HCT116 (cell line): ENCODE measurements at regions not wholly inside any gene's neighbourhood (a gene's known extent, or its start where the extent isn't known, plus 50 kb on each side); places are given as distances from the start of the nearest gene placed in this dataset.

Experiments used
- ATAC-seq: fragments of 200-7000 bp; cut with Tn5 transposase; 2 replicates; pipeline ENCODE4 v1.9.1; 2020; ENCODE audit warnings: mild to moderate bottlenecking, moderate library complexity
- BruUV-seq: library from RNA; stranded (reverse); fragments of 400-500 nt; replicated peaks from 2 replicates; lab custom pipeline; 2021; lab: Mats Ljungman, UMichigan
- CTCF ChIA-PET: fragments of 300-600 bp; sonication (Branson Sonifier 250); formaldehyde crosslinking; loops from one replicate; lab custom pipeline; 2021; ENCODE audit warnings: antibody characterized with exemption; lab: Charles Lee
- POLR2A ChIA-PET: fragments of 300-600, 350-600 bp; sonication (Branson Sonifier 250); formaldehyde crosslinking; loops from one replicate; lab custom pipeline; 2021; ENCODE audit warnings: antibody characterized with exemption; lab: Charles Lee
- RAD21 ChIA-PET, 2 experiments: fragments of 300-600 bp; sonication (Branson Sonifier 250); formaldehyde crosslinking; loops; one replicate each; lab custom pipeline; 2023; ENCODE audit warnings: low total read pairs in 2 of 2; ENCODE audit not compliant: uncharacterized antibody in 2 of 2, unreplicated experiment in 2 of 2, low non-redundant PET in 1 of 2; lab: Charles Lee
- DNase-seq: peaks from one replicate; pipeline ENCODE4 v3.0.0-alpha.2; 2010; ENCODE audit warnings: low read depth, low spot score
- H2AFZ ChIP-seq: fragments of 200-600 bp; shearing (Covaris generic), sonication (generic); 2 replicates; pipeline ENCODE4 v1.6.1; 2017; ENCODE audit warnings: low read depth, mixed run types, mixed read lengths, antibody characterized with exemption, low read length; ENCODE audit not compliant: poor library complexity, severe bottlenecking
- H3K27ac ChIP-seq: 2 replicates; pipeline ENCODE4 v1.5.1; 2012; ENCODE audit warnings: low read depth, low read length
- H3K27me3 ChIP-seq: fragments of 200-600 bp; sonication (generic); 2 replicates; pipeline ENCODE4 v1.6.1; 2016; ENCODE audit warnings: mixed run types, low read length, mixed read lengths; ENCODE audit not compliant: insufficient read depth
- H3K36me3 ChIP-seq, 2 experiments: fragments of 200-500 bp in 1 of 2; fragments of 200-600 bp in 1 of 2; sonication (Bioruptor generic) in 1 of 2; sonication (generic) in 1 of 2; 2 replicates each; pipeline versions ENCODE4 v1.5.1 to v1.6.1; 2014 to 2016; ENCODE audit warnings: low read length in 2 of 2, inconsistent platforms in 1 of 2, mixed read lengths in 1 of 2, mixed run types in 1 of 2; ENCODE audit not compliant: insufficient read depth in 2 of 2, control insufficient read depth in 1 of 2
- H3K4me1 ChIP-seq, 2 experiments: fragments of 200-600 bp in 1 of 2; sonication (generic) in 1 of 2; 2 replicates each; pipeline versions ENCODE4 v1.5.1 to v1.6.1; 2012 to 2017; ENCODE audit warnings: low read length in 2 of 2, inconsistent platforms in 1 of 2, mild to moderate bottlenecking in 1 of 2, mixed read lengths in 1 of 2, mixed run types in 1 of 2, moderate library complexity in 1 of 2; ENCODE audit not compliant: insufficient read depth in 2 of 2, control insufficient read depth in 1 of 2
- H3K4me2 ChIP-seq: fragments of 200-600 bp; sonication (generic); 2 replicates; pipeline ENCODE4 v1.6.1; 2017; ENCODE audit warnings: mixed run types, low read length, mixed read lengths
- H3K4me3 ChIP-seq, 2 experiments: fragments of 200-600 bp in 1 of 2; sonication (generic) in 1 of 2; replicated peaks in 1 of 2; 2 replicates each; pipeline ENCODE4 v1.5.1; 2011 to 2016; ENCODE audit warnings: low read length in 2 of 2, control low read depth in 1 of 2, low read depth in 1 of 2, mild to moderate bottlenecking in 1 of 2, mixed read lengths in 1 of 2, mixed run types in 1 of 2
- H3K79me2 ChIP-seq: fragments of 200-600 bp; sonication (generic); 2 replicates; pipeline ENCODE4 v1.6.1; 2017; ENCODE audit warnings: mild to moderate bottlenecking, mixed run types, low read length, moderate library complexity, mixed read lengths; ENCODE audit not compliant: insufficient read depth
- H3K9ac ChIP-seq: fragments of 200-600 bp; sonication (generic); 2 replicates; pipeline ENCODE4 v1.6.1; 2016; ENCODE audit warnings: low read length, mixed read lengths
- H3K9me2 ChIP-seq: fragments of 200-600 bp; sonication (generic), shearing (Covaris generic); 2 replicates; pipeline ENCODE4 v1.6.1; 2017; ENCODE audit warnings: mixed run types, mild to moderate bottlenecking, moderate library complexity; ENCODE audit not compliant: insufficient read depth
- H3K9me3 ChIP-seq, 2 experiments: fragments of 200-500 bp in 1 of 2; fragments of 200-600 bp in 1 of 2; sonication (Bioruptor generic) in 1 of 2; sonication (generic) in 1 of 2; 2 replicates each; pipeline ENCODE4 v1.6.1; 2014 to 2017; ENCODE audit warnings: low read length in 2 of 2, mixed read lengths in 2 of 2, inconsistent platforms in 1 of 2, low read depth in 1 of 2, mild to moderate bottlenecking in 1 of 2, mixed run types in 1 of 2, moderate library complexity in 1 of 2; ENCODE audit not compliant: control insufficient read depth in 1 of 2, insufficient read depth in 1 of 2
- H4K20me1 ChIP-seq: fragments of 200-600 bp; sonication (generic), shearing (Covaris generic); 2 replicates; pipeline ENCODE4 v1.6.1; 2017; ENCODE audit warnings: mixed run types, mild to moderate bottlenecking, moderate library complexity; ENCODE audit not compliant: insufficient read depth
- CEBPB ChIP-seq: IDR thresholded peaks from 2 replicates; pipeline ENCODE4 v1.6.1; 2012; ENCODE audit warnings: low read depth
- CTCF ChIP-seq, 3 experiments: fragments of 200-600 bp in 1 of 3; sonication (generic) in 1 of 3; IDR thresholded peaks in 2 of 3; conservative IDR thresholded peaks in 1 of 3; 2 replicates each; pipeline ENCODE4 v1.5.1; 2012 to 2017; ENCODE audit warnings: low read depth in 2 of 3, low read length in 2 of 3, antibody characterized with exemption in 1 of 3, borderline replicate concordance in 1 of 3, control low read depth in 1 of 3, mild to moderate bottlenecking in 1 of 3, mixed read lengths in 1 of 3, mixed run types in 1 of 3, moderate library complexity in 1 of 3; ENCODE audit not compliant: insufficient read depth in 1 of 3
- EGR1 ChIP-seq: IDR thresholded peaks from 2 replicates; pipeline ENCODE4 v1.6.1; 2012; ENCODE audit warnings: low read depth
- ELF1 ChIP-seq: IDR thresholded peaks from 2 replicates; pipeline ENCODE4 v1.6.1; 2012; ENCODE audit warnings: low read depth, borderline replicate concordance
- EZH2 ChIP-seq: fragments of 200-600 bp; sonication (generic); IDR thresholded peaks from 2 replicates; pipeline ENCODE4 v1.6.1; 2017; ENCODE audit warnings: antibody characterized with exemption, mixed run types
- EZH2phosphoT487 ChIP-seq: fragments of 200-600 bp; IDR thresholded peaks from 2 replicates; pipeline ENCODE4 v1.6.1; 2018; ENCODE audit warnings: antibody characterized with exemption, borderline replicate concordance
- FOSL1 ChIP-seq: IDR thresholded peaks from 2 replicates; pipeline ENCODE4 v1.6.1; 2012; ENCODE audit warnings: low read depth
- JUND ChIP-seq: IDR thresholded peaks from 2 replicates; pipeline ENCODE4 v1.6.1; 2012
- MAX ChIP-seq: IDR thresholded peaks from 2 replicates; pipeline ENCODE4 v1.6.1; 2012
- POLR2A ChIP-seq: IDR thresholded peaks from 2 replicates; pipeline ENCODE4 v1.7.0; 2011; ENCODE audit warnings: borderline replicate concordance; ENCODE audit not compliant: insufficient read depth, insufficient read length; ENCODE audit errors: extremely low read depth
- POLR2AphosphoS5 ChIP-seq: IDR thresholded peaks from 2 replicates; pipeline ENCODE4 v1.6.1; 2011; ENCODE audit warnings: mild to moderate bottlenecking, low read depth, low read length, moderate library complexity
- RAD21 ChIP-seq: IDR thresholded peaks from 2 replicates; pipeline ENCODE4 v1.6.1; 2012; ENCODE audit warnings: low read depth, mild to moderate bottlenecking
- REST ChIP-seq: IDR thresholded peaks from 2 replicates; pipeline ENCODE4 v1.6.1; 2012; ENCODE audit warnings: low read depth
- SIN3A ChIP-seq: IDR thresholded peaks from 2 replicates; pipeline ENCODE4 v1.6.1; 2012; ENCODE audit warnings: low read depth
- SRF ChIP-seq: IDR thresholded peaks from 2 replicates; pipeline ENCODE4 v1.6.1; 2012; ENCODE audit warnings: low read depth
- TCF7L2 ChIP-seq: IDR thresholded peaks from 2 replicates; pipeline ENCODE4 v1.7.0; 2011; ENCODE audit warnings: borderline replicate concordance, inconsistent platforms; ENCODE audit not compliant: insufficient read depth, insufficient read length; ENCODE audit errors: extremely low read depth
- YY1 ChIP-seq: IDR thresholded peaks from 2 replicates; pipeline ENCODE4 v1.6.1; 2011; ENCODE audit warnings: low read length, low read depth, moderate library complexity, mild to moderate bottlenecking; ENCODE audit not compliant: insufficient replicate concordance; ENCODE audit errors: extremely low read depth
- ZBTB33 ChIP-seq: IDR thresholded peaks from 2 replicates; pipeline ENCODE4 v1.6.1; 2011; ENCODE audit warnings: mild to moderate bottlenecking, low read length, moderate library complexity; ENCODE audit not compliant: insufficient replicate concordance; ENCODE audit errors: extremely low read depth
- ZFX ChIP-seq: fragments of 450-650 bp; IDR thresholded peaks from 2 replicates; pipeline ENCODE4 v1.6.1; 2017
- ZNF274 ChIP-seq: fragments of 200-500 bp; sonication (Bioruptor generic); IDR thresholded peaks from 2 replicates; pipeline ENCODE4 v1.6.1; 2014; ENCODE audit warnings: mild to moderate bottlenecking, low read depth, low read length, inconsistent platforms
- intact Hi-C: fragments of 100-400 bp; cut with micrococcal nuclease; formaldehyde crosslinking; loops from 2 replicates; pipeline ENCODE4 v1.10.0; 2022

GRCh38 chr5:124873188-124873587 is 126.7 kb upstream of the ZNF608 start:
- Histone ChIP-seq H3K9ac (no peak overlapping the region), H3K36me3 (no peaks in the 10 kb centered on the region), H4K20me1 (no peaks in the 10 kb centered on the region), H2AFZ (no peak overlapping the region), H3K4me1 (no peaks in the 10 kb centered on the region), H3K9me2 (no peaks in the 10 kb centered on the region), H3K27me3 (no peaks in the 10 kb centered on the region), H3K4me3 (no peak overlapping the region), H3K9me3 (no peaks in the 10 kb centered on the region), H3K27ac (no peak overlapping the region), H3K79me2 (no peaks in the 10 kb centered on the region)
- CTCF ChIA-PET, result no interaction called here
- POLR2A ChIA-PET, result no interaction called here
- BruUV-seq, result no TSS peak
- no peak for DNase-seq
- RAD21 ChIA-PET, result no interaction called here
- ATAC-seq, result no peak
- TF ChIP-seq ZBTB33 (no peak), POLR2AphosphoS5 (no peak), ZFX (no peak), TCF7L2 (no peak), REST (no peak), JUND (no peak), EZH2phosphoT487 (no peak), YY1 (no peak), MAX (no peak), EGR1 (no peak), CEBPB (no peak), ZNF274 (no peak), ELF1 (no peak), RAD21 (no peak), EZH2 (no peak), SRF (no peak), POLR2A (no peak), SIN3A (no peak), CTCF (IDR thresholded peaks at IDR 0.05 in 2 of 3, conservative IDR thresholded peaks at IDR 0.05 in 1 of 3; ENCODE audit: borderline replicate concordance in 1 of 3, insufficient read depth in 1 of 3, low read depth in 2 of 3, low read length in 2 of 3) (no peak), FOSL1 (no peak)
- TF ChIP-seq, all 23 proteins: peak for 0
- intact Hi-C loops, result no loop called here
- no peak overlapping the region for H3K4me2 ChIP-seq
